ENCODE measurements at regions not wholly inside any gene's neighbourhood (a gene's known extent, or its start where the extent isn't known, plus 50 kb on each side); places are given as distances from the start of the nearest gene placed in this dataset.

- H3K9ac ChIP-seq (ENCODE audit: low read length), result no peak overlapping the region
Observed at GRCh38 chr13:63942372-63942771, 2526.7 kb upstream of the PCDH20 start.

More at GRCh38 chr13:63942372-63942771, 2526.7 kb upstream of the PCDH20 start:
- RAD21 ChIA-PET (ENCODE audit: low non-redundant PET in 1 of 2, low total read pairs in 2 of 2, uncharacterized antibody in 2 of 2, unreplicated experiment in 2 of 2), result no interaction called here
- no peaks in the 10 kb centered on the region for H3K79me2 ChIP-seq (ENCODE audit: insufficient read depth, low read length)
- no peaks in the 10 kb centered on the region for H3K4me1 ChIP-seq (ENCODE audit: control insufficient read depth in 1 of 2, insufficient read depth in 2 of 2, low read length in 2 of 2)
- DNase-seq (ENCODE audit: low read depth, low spot score) (no peak), ATAC-seq (no peak)
- H3K36me3 ChIP-seq (ENCODE audit: control insufficient read depth in 1 of 2, insufficient read depth in 2 of 2, low read length in 2 of 2), result no peaks in the 10 kb centered on the region
- TF ChIP-seq ZBTB33 (IDR thresholded peaks at IDR 0.05; ENCODE audit: extremely low read depth, insufficient replicate concordance, low read length) (no peak), EZH2phosphoT487 (IDR thresholded peaks at IDR 0.05; ENCODE audit: borderline replicate concordance) (no peak), ATF3 (IDR thresholded peaks at IDR 0.05) (no peak), JUND (IDR thresholded peaks at IDR 0.05) (no peak), ZNF274 (IDR thresholded peaks at IDR 0.05; ENCODE audit: low read depth, low read length) (no peak), YY1 (IDR thresholded peaks at IDR 0.05; ENCODE audit: extremely low read depth, insufficient replicate concordance, low read depth, low read length) (no peak), TCF7L2 (IDR thresholded peaks at IDR 0.05; ENCODE audit: borderline replicate concordance, extremely low read depth, insufficient read depth, insufficient read length) (no peak), POLR2A (IDR thresholded peaks at IDR 0.05; ENCODE audit: borderline replicate concordance, extremely low read depth, insufficient read depth, insufficient read length) (no peak), CTCF (IDR thresholded peaks at IDR 0.05 in 2 of 3, conservative IDR thresholded peaks at IDR 0.05 in 1 of 3; ENCODE audit: borderline replicate concordance in 1 of 3, insufficient read depth in 1 of 3, low read depth in 2 of 3, low read length in 2 of 3) (no peak), CEBPB (IDR thresholded peaks at IDR 0.05; ENCODE audit: low read depth) (no peak), ELF1 (IDR thresholded peaks at IDR 0.05; ENCODE audit: borderline replicate concordance, low read depth) (no peak), EZH2 (IDR thresholded peaks at IDR 0.05) (no peak), ZFX (IDR thresholded peaks at IDR 0.05) (no peak), CBX3 (IDR thresholded peaks at IDR 0.05; ENCODE audit: low read depth) (no peak), SRF (IDR thresholded peaks at IDR 0.05; ENCODE audit: low read depth) (no peak), FOSL1 (IDR thresholded peaks at IDR 0.05; ENCODE audit: low read depth) (no peak), SP1 (IDR thresholded peaks at IDR 0.05; ENCODE audit: low read depth) (no peak), RAD21 (IDR thresholded peaks at IDR 0.05; ENCODE audit: low read depth) (no peak), EGR1 (IDR thresholded peaks at IDR 0.05; ENCODE audit: low read depth) (no peak)
- no peak overlapping the region for H3K27ac ChIP-seq (ENCODE audit: low read depth, low read length)
- H2AFZ ChIP-seq (ENCODE audit: low read depth, low read length, poor library complexity, severe bottlenecking), result no peak overlapping the region
- intact Hi-C loops (cut with micrococcal nuclease), result no loop called here
- H4K20me1 ChIP-seq (ENCODE audit: insufficient read depth), result no peaks in the 10 kb centered on the region
- no peaks in the 10 kb centered on the region; a peak in 1 of 4 replicates for H3K9me3 ChIP-seq (ENCODE audit: control insufficient read depth in 1 of 2, insufficient read depth in 1 of 2, low read depth in 1 of 2, low read length in 2 of 2)
- no peak overlapping the region for H3K4me2 ChIP-seq (ENCODE audit: low read length)
- H3K27me3 ChIP-seq (ENCODE audit: insufficient read depth, low read length), result no peaks in the 10 kb centered on the region
- CTCF ChIA-PET, result no interaction called here
- POLR2A ChIA-PET, result no interaction called here
- BruUV-seq (replicated peaks), result no TSS peak
- H3K4me3 ChIP-seq (replicated peaks in 1 of 2; ENCODE audit: low read depth in 1 of 2, low read length in 2 of 2), result no peak overlapping the region
- no peaks in the 10 kb centered on the region for H3K9me2 ChIP-seq (ENCODE audit: insufficient read depth)

All from HCT116 (cell line).